ENCODE measurements at regions not wholly inside any gene's neighbourhood (a gene's known extent, or its start where the extent isn't known, plus 50 kb on each side); places are given as distances from the start of the nearest gene placed in this dataset.

DNA sequence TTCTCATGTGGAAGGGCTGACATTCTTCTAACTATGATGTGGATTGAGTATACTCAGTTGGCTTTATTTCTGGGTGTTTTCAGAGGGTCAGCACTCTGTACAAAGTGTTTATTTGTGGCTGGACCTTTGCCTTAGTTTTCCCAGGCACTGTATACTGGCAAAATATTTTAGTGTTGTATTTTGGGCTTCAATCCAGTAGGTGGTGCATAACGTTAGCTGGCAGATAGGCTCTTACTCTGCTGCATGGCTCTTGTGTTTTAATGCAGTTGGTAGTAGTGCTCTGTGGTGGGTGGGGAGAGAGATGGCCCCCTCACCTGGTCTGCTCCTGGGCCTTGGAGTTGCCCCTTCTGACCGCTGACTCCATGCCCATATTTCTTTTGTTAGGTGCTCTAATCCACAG is 75.6 kb upstream of the REG3A start:
- in situ Hi-C loops (cut with HindIII; ENCODE audit: low pct_unique_long_range_greater_than_20kb, low sequenced_read_pairs): no loop called here
- DNase-seq (ENCODE audit: low read depth): peak; percentile 10

DNA sequence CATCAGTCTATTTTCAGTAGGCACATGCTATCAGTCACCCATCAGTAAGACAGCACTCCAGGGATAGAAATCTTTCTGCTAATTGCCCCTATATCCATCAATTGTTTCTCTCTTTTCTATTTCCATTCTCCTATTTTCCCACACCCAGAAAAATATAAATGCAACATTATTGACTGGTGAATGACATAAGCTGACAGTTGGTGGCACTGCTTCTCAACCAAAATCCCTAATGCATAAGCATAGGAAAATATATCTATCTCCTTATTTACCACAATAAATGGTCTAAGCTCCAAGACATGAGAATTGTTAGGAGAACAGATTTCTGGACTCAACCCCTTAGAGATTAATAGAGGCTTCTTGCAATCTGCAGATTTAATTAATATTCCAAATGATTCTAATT is 64.0 kb upstream of the REG3A start:
- in situ Hi-C loops (cut with HindIII; ENCODE audit: low pct_unique_long_range_greater_than_20kb, low sequenced_read_pairs): no loop called here
- DNase-seq (ENCODE audit: low read depth): no peak

DNA sequence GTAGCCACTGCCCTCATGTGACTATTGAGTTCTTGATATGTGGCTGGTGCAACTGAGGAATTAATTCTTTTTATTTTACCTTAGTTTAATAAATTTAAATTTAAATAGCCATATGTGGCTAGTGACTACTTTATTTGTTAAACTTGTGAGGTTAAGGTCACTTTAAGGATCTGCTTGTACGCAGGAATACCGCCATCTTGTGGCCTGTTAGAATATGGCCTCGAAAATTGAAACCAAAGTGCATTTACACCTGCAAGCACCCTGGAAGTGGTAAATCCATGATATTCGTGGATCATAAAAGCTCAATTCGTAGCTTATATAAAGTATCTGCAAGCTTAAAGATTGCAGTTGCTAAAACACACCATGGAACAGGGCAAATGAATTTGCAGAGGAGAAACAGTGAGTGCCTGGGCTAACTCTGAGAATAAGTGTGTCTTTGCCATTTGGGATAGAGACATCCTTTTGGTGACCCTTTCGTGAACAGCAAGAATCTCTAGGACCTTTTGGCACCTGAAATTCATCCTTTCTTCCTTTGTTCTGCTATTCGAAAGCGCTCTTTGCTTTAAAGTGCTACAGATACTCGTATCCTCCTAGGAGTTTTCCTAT is 59.9 kb upstream of the REG3A start:
- peak; percentile 18 for DNase-seq (ENCODE audit: low read depth)
- in situ Hi-C loops (cut with HindIII; ENCODE audit: low pct_unique_long_range_greater_than_20kb, low sequenced_read_pairs): no loop called here

DNA sequence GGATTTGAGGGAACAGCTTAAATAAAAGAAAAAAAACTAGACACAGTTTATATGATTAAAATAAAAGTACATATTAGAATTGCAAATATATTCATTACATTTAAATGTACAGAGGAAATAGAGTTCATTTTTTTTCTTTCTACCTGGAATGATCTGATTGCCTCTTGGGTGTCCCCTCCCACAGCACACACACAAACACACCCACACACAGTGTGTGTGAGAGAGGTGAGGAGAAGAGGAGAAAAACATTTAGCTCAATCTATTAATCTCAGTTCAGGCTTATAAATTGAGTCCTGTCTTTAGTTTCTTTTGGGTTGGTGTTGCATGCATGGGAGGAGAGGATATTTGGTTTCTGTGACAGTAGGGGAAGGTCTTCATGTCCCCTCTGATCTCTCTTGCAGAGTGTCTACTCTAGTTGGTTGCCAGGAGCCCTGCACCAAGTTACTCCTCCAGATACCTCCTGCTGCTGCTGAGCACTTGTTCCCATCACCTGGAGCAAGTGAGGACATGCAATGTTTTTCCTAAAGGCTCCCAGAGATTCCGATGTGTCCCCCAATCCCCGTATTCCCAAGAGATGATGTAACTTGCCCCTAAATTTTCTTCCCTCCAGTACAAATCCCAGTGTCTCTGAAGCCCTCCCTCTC is 50.8 kb upstream of the REG3A start:
- no peak for DNase-seq (ENCODE audit: low read depth)
- in situ Hi-C loops (cut with HindIII; ENCODE audit: low pct_unique_long_range_greater_than_20kb, low sequenced_read_pairs): no loop called here
